ENCODE measurements at regions not wholly inside any gene's neighbourhood (a gene's known extent, or its start where the extent isn't known, plus 50 kb on each side); places are given as distances from the start of the nearest gene placed in this dataset.

GRCh38 chr12:126602612-126603011 is 1537.4 kb downstream of the AACS start:
- Histone ChIP-seq H3K9ac (no peak overlapping the region), H3K27me3 (no peaks in the 10 kb centered on the region), H3K27ac (no peak overlapping the region), H3K4me3 (no peak overlapping the region), H3K9me3 (no peaks in the 10 kb centered on the region), H3K4me2 (no peak overlapping the region), H3K36me3 (no peaks in the 10 kb centered on the region), H3K4me1 (no peaks in the 10 kb centered on the region), H4K20me1 (no peaks in the 10 kb centered on the region)
- TF ChIP-seq Cebpa-rat (IDR thresholded peaks at IDR 0.05): no peak

DNA sequence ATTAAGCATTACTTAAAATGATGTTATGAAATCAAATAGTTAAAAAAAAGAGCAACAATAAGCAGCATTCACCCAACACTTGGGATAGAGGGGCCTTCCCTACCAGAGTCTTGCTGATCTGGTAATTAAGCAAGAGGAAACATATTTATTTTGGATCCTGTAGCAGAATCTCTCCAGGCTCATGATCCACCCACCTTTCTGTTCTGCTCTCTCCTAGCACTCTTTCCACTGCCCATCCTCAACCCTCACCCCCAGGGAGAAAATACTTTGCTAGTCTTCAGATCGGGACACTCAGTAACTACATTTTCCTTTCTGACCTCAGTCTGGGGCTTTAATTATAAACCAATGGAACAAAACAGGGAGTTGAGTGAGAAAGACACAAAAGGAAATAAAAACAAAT is 1541.9 kb downstream of the AACS start:
- H4K20me1 ChIP-seq: no peaks in the 10 kb centered on the region
- H3K4me2 ChIP-seq: no peak overlapping the region
- H3K4me1 ChIP-seq: peaks cover 16% of the 10 kb centered on the region
- no peak overlapping the region for H3K9ac ChIP-seq
- H3K27ac ChIP-seq: no peak overlapping the region
- no peak for TF ChIP-seq Cebpa-rat (IDR thresholded peaks at IDR 0.05)
- H3K36me3 ChIP-seq: no peaks in the 10 kb centered on the region
- H3K9me3 ChIP-seq: peaks cover 25% of the 10 kb centered on the region
- no peak overlapping the region for H3K4me3 ChIP-seq
- no peaks in the 10 kb centered on the region for H3K27me3 ChIP-seq

DNA sequence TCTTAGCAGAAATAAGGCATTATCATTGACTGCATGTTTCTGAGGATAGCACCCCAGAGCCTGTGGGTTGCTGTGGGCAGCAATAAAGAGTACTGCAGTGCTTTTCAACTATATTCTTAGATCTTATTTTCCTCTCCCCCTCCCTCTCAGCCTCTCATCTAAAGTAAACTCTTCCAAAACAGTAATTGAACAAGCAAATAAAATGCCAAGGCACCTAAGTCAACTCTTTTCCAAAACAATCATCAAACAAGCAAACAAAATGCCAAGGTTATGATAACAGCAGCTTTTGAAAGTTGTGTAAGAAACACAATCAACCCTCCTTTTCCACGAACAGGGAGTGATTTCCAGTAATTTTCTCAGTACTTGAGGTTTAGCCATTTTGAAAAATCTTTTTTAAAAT is 1542.6 kb downstream of the AACS start:
- no peaks in the 10 kb centered on the region for H3K27me3 ChIP-seq
- no peak for TF ChIP-seq Cebpa-rat (IDR thresholded peaks at IDR 0.05)
- H3K9me3 ChIP-seq: peaks cover 32% of the 10 kb centered on the region
- no peak overlapping the region for H3K4me3 ChIP-seq
- no peaks in the 10 kb centered on the region for H3K36me3 ChIP-seq
- H3K27ac ChIP-seq: no peak overlapping the region
- H3K9ac ChIP-seq: no peak overlapping the region
- no peaks in the 10 kb centered on the region for H4K20me1 ChIP-seq
- H3K4me1 ChIP-seq: peaks cover 16% of the 10 kb centered on the region
- H3K4me2 ChIP-seq: peak overlapping the region; percentile 64; the same call in 1 of the 2 replicates

- H3K9ac ChIP-seq: no peak overlapping the region
Measured at GRCh38 chr12:126608607-126609175, 1543.5 kb downstream of the AACS start.

GRCh38 chr12:126616441-126616840 is 1551.2 kb downstream of the AACS start:
- no peaks in the 10 kb centered on the region for H3K27me3 ChIP-seq

More at GRCh38 chr12:126608607-126609175, 1543.5 kb downstream of the AACS start:
- Histone ChIP-seq H3K4me1 (peaks cover 16% of the 10 kb centered on the region), H4K20me1 (no peaks in the 10 kb centered on the region), H3K4me2 (peak overlapping the region; percentile 64), H3K27ac (no peak overlapping the region), H3K9me3 (peaks cover 40% of the 10 kb centered on the region), H3K36me3 (no peaks in the 10 kb centered on the region), H3K27me3 (no peaks in the 10 kb centered on the region), H3K4me3 (no peak overlapping the region)
- TF ChIP-seq Cebpa-rat (IDR thresholded peaks at IDR 0.05): no peak

GRCh38 chr12:126617312-126617711 is 1552.1 kb downstream of the AACS start:
- Histone ChIP-seq H3K4me3 (no peak overlapping the region), H3K4me2 (no peak overlapping the region), H3K27me3 (no peaks in the 10 kb centered on the region), H3K9ac (no peak overlapping the region), H3K9me3 (peaks cover 55% of the 10 kb centered on the region), H4K20me1 (no peaks in the 10 kb centered on the region), H3K27ac (no peak overlapping the region), H3K4me1 (no peaks in the 10 kb centered on the region), H3K36me3 (no peaks in the 10 kb centered on the region)
- TF ChIP-seq Cebpa-rat (IDR thresholded peaks at IDR 0.05): no peak

More at GRCh38 chr12:126616441-126616840, 1551.2 kb downstream of the AACS start:
- Histone ChIP-seq H3K4me3 (no peak overlapping the region), H3K27ac (no peak overlapping the region), H3K36me3 (no peaks in the 10 kb centered on the region), H3K9me3 (peaks cover 63% of the 10 kb centered on the region), H3K4me2 (no peak overlapping the region), H3K9ac (no peak overlapping the region), H4K20me1 (no peaks in the 10 kb centered on the region), H3K4me1 (no peaks in the 10 kb centered on the region)
- TF ChIP-seq Cebpa-rat (IDR thresholded peaks at IDR 0.05): no peak

GRCh38 chr12:126627596-126627995 is 1562.4 kb downstream of the AACS start:
- H3K27me3 ChIP-seq: no peaks in the 10 kb centered on the region
- peak overlapping the region; percentile 44 for H3K4me2 ChIP-seq
- no peak for TF ChIP-seq Cebpa-rat (IDR thresholded peaks at IDR 0.05)

GRCh38 chr12:126636821-126637220 is 1571.6 kb downstream of the AACS start:
- no peaks in the 10 kb centered on the region for H3K4me1 ChIP-seq
- no peak overlapping the region for H3K9ac ChIP-seq
- no peak for TF ChIP-seq Cebpa-rat (IDR thresholded peaks at IDR 0.05)
- H3K4me2 ChIP-seq: no peak overlapping the region
- no peaks in the 10 kb centered on the region for H3K36me3 ChIP-seq
- H3K9me3 ChIP-seq: peaks cover 20% of the 10 kb centered on the region
- H3K27ac ChIP-seq: no peak overlapping the region
- H4K20me1 ChIP-seq: no peaks in the 10 kb centered on the region
- H3K27me3 ChIP-seq: no peaks in the 10 kb centered on the region
- no peak overlapping the region for H3K4me3 ChIP-seq

More at GRCh38 chr12:126627596-126627995, 1562.4 kb downstream of the AACS start:
- Histone ChIP-seq H3K9me3 (0 out of 2 replicates have a peak, but pooled peaks cover 4% of the 10 kb centered on the region), H3K27ac (no peak overlapping the region), H3K9ac (no peak overlapping the region), H3K36me3 (no peaks in the 10 kb centered on the region), H3K4me1 (peaks cover 14% of the 10 kb centered on the region), H3K4me3 (no peak overlapping the region), H4K20me1 (no peaks in the 10 kb centered on the region)

DNA sequence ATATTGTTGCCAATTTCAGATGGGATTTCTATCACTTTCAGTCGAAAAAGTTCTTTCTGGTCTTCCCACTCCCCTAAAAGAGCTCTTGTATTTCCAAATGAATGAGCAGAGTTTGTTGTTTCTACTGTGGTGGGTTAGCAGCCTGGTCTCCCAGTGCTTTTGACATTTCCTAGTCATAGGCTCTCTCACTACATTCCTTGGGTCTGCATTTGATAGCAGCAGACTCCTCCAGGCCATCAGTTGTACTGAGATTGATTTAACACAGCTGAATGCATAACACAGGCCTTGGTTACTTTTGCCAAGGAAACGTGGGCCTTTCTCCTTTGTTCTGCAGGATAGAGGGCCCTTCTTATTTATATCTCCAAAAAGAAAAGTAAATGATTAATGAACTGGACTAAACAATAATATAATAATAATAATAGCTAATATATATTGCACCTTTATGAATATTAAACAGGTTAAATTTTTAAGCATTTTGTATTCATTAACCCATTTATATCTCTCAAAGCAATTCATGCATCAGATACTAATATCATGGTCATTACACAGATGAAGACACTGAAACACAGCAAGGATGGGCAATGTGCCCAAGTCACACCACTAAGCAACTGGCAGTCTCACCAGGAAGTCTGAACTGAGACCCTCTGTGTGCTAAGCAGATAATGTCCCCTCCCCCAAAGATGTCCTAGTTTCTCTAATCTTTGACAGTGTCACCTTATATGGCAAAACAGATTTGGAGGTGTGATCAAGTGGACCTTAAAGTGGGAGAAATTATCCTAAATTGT is 1579.2 kb downstream of the AACS start:
- Histone ChIP-seq H4K20me1 (no peaks in the 10 kb centered on the region), H3K9ac (no peak overlapping the region), H3K27me3 (no peaks in the 10 kb centered on the region), H3K4me3 (no peak overlapping the region), H3K27ac (no peak overlapping the region), H3K36me3 (no peaks in the 10 kb centered on the region), H3K4me1 (no peaks in the 10 kb centered on the region), H3K4me2 (no peak overlapping the region), H3K9me3 (peaks cover 13% of the 10 kb centered on the region)
- no peak for TF ChIP-seq Cebpa-rat (IDR thresholded peaks at IDR 0.05)

DNA sequence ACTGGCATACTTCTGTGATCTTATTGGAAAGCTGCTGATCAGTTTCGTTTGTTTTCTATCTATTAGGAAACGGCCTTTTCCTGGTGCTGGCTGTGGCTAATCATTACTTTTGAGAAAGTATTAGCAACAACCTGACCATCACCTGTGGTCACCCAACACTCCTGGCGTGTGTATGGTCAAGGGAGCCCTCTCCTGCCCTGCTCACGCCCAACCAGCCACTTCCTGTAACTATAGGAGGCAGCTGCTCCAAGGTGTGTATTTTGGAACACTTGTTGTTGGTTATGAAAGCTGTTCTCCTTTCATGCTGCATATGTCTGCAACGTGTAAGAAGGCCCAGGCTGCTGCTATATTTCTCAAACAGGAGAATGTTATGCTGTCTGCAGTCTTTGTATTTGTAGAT is 1582.8 kb downstream of the AACS start:
- no peak overlapping the region for H3K4me3 ChIP-seq
- H4K20me1 ChIP-seq: no peaks in the 10 kb centered on the region
- no peak overlapping the region for H3K9ac ChIP-seq
- H3K36me3 ChIP-seq: no peaks in the 10 kb centered on the region
- TF ChIP-seq Cebpa-rat (IDR thresholded peaks at IDR 0.05): no peak
- no peak overlapping the region for H3K27ac ChIP-seq
- H3K4me1 ChIP-seq: no peaks in the 10 kb centered on the region
- no peak overlapping the region for H3K4me2 ChIP-seq
- no peaks in the 10 kb centered on the region for H3K9me3 ChIP-seq
- H3K27me3 ChIP-seq: no peaks in the 10 kb centered on the region
